ENCODE measurements at regions not wholly inside any gene's neighbourhood (a gene's known extent, or its start where the extent isn't known, plus 50 kb on each side); places are given as distances from the start of the nearest gene placed in this dataset.

DNA sequence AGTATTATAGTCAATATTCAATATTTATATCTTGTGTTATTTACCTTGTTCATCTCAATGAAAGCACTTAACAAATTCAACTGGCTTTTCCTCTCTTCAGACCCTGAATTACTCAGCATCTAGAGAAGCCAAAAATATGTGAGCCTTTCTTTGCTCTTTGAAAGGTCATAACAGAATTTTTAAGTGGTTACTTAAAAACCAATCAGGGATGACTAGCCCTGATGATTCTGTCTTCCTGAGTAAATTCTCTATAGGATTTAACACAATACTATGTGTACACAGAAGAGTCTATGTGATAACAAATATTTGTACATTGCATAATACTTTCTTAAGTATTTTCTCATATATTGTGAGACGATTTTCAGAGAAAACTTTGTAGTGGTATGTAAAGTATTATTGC, 546.3 kb downstream of the MAT2B start:
- DNase-seq = no peak

DNA sequence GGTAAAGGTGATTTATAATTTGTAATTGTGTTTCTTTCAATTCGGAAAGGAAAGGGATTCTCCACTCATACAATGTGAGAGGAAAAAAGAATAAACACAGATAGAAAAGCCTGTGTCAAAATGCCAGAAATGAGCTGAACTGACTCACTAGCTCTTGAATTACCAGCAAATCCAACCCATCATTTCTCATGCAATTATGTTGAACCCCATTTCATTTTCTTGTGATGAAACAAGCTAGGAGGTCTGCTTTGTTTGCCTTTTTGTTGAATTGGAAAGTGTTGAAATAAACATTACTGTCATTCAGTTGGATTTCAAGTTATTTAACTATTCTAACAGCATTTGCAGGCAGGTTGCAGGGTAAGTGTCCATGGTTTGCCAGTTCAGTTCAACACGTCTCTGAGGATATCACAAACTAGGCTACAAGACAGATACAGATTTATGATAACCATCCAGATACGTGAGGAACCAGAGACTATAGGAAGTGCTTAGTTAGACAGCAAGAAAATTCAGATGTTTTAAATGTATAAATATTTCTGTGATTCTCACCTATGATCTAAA, 547.2 kb downstream of the MAT2B start:
- DNase-seq = no peak

DNA sequence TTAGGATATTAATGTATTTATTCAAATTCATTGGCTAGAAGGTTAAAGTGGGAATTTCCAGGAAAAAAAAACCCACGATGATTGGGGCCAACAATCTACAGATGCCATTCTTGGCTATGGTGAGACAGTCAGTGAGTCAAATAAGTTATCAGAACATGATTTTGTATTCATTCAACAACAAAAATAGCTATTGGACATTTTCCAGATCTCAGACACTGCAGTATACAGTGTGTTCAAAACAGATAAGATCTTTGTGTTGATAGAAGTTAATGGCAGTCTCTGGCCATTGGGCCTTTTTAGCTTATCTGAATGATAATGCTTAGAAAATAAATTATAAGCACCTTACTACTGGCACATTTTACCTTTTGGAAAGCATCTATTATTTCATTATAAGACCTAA, 547.7 kb downstream of the MAT2B start:
- DNase-seq = no peak

DNA sequence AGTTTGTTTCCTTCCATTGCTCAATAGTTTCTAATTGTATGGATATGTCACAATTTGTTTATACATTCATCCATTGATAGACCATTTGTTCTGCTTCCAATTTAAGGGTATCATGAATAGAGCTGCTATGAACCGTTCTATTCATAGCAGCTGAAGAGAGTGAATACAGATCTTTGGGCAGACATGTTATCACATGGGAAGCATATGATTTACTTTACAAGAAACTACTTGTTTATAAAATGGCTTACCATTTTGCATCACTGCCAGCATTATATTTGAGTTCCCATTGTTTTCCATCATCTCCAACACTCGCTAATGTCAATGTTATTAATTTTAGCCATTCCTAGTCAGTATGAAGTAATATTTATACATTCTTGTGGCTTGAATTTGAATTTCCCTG, 549.0 kb downstream of the MAT2B start:
- no peak for DNase-seq

DNA sequence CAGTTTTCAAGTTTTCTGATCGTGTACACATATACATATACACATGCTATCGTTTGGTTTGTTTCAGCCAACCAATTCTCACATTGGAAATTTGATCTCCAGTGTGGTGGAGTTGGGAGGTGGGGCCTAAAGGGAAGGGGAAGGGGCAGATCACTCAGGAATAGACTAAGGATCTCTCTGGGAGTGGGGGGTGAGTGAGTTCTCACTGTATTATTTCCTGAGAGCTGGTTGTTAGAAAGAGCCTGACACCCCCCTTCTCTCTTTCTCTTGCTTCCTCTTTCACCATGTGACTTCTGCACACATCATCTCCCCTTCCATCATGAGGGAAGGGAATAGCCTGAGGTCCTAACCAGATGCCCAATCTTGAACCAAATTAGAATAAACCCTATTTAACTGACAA, 551.7 kb downstream of the MAT2B start:
- DNase-seq = no peak

DNA sequence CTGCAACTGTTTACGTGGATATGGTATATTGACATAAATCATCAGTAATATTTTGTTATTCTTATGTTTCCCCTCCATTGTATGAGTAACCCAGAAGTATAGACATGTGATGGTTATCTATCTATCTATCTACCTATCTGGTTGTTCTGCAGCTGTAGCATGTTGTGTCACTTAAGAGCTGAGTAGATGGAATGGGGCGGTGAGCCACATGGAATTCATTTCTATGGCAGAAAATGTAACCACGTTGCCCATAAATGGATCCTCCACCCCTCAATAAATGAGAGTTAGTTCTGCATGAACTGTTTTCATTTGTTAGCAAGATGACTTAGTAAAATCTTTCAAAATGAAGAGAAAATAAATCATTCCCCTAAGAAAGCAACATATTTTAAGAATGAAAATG, 553.2 kb downstream of the MAT2B start:
- DNase-seq = no peak

DNA sequence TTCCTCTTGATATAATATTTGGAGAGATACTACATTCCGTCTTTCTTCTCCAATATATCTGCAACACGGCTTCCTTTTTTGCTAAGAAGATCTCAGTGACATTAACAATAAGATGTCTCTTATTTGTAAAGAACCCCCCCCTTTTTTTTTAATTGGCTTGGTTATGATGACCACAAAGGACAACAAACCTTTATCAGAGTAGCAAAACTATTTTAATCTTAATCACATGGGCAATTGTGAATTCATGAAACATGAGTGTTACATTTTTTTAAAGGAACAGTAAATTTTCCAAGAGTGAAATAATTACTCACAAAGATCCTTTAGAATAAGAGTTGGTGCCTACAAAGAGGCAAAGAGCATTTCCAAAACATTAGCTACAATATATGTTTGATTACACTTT, 554.1 kb downstream of the MAT2B start:
- DNase-seq = no peak

GRCh38 chr5:164060786-164061355, 555.5 kb downstream of the MAT2B start:
- no peak for DNase-seq

DNA sequence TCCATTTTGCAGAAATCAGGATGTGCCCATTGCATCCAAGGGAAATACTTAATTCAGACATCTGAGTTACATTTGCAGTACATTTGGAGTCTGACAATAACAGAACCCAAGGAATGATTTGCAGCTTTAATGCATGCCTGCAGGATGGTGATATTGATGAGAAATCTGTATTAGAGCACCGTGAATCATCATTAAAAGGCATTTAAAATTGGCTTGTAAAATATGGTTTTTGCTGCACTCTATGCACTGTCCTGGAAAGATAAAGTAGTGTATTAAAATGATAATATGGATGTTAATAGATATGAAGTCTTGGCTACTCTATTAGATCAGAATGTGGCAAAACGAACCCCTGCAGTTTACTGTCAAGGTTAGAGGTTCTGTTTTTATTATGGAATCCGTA, 556.9 kb downstream of the MAT2B start:
- DNase-seq = no peak

- DNase-seq = no peak
These were observed 559.8 kb downstream of the MAT2B start for GRCh38 chr5:164065266-164065665.

- DNase-seq = no peak
These were observed 566.3 kb downstream of the MAT2B start for GRCh38 chr5:164071671-164072070.

GRCh38 chr5:164073081-164073480, 567.7 kb downstream of the MAT2B start:
- no peak for DNase-seq

- DNase-seq = no peak
These were observed 571.1 kb downstream of the MAT2B start for GRCh38 chr5:164076556-164076955.

GRCh38 chr5:164090358-164090757, 584.9 kb downstream of the MAT2B start:
- DNase-seq = no peak

- DNase-seq = no peak
These were observed 586.4 kb downstream of the MAT2B start for GRCh38 chr5:164091836-164092235.

DNA sequence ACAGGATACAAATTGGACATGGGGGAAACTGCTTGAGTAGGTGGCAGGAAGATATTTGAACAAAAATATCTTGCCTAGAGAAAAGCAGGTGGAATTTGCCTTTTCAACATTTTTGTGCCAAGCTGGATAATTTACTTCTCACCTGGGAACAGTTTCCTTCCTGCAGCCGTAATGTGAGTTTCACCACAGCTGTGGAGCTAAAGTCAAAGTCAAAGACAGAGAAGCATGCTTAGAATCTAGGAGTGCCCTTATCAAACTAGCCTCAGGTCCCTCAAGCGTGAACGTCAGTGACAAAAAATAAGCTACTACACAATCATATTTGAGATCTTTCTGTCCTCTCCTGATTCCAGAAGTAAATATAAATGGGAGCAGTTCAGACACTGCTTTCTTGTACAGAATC, 588.9 kb downstream of the MAT2B start:
- DNase-seq = no peak

- DNase-seq = no peak
These were observed 592.3 kb downstream of the MAT2B start for GRCh38 chr5:164097749-164098148.

GRCh38 chr5:164098531-164098930, 593.1 kb downstream of the MAT2B start:
- no peak for DNase-seq

DNA sequence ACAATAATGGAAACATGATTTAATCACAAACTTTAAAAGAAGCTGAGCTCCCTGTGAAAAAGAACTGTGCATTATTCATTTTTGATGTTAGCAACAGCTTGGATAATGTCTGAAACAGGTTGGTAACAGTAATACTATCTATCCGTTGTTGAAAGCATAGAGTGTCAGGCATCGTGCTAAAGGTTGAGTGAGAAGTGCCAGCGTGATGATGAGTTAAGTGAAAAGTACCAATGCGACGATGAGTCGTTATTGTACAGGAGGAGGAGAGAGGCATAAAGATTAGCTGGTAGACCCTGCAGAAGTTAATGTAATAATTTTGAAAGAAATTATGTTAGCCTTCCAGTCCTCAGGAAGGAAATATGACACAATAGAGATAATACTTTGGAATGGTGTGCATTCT, 593.6 kb downstream of the MAT2B start:
- DNase-seq = no peak

DNA sequence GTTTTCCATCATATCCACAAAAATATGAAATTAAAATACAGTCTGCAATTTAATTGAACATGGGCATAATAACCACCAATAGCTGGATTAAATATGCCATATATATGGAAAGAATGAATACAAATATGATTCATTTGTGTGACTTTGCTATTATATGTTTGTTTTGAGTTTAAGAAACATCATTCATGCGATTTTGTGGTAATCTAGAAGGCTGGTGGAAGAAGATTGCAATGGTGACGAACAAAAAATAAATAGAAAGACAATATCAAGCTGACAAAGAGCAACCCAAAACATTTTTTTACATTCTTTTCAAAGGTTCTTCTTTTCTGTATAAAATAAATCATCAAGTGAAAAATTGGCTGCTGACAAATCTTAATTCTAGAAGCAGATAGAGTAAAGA, 610.0 kb downstream of the MAT2B start:
- no peak for DNase-seq

DNA sequence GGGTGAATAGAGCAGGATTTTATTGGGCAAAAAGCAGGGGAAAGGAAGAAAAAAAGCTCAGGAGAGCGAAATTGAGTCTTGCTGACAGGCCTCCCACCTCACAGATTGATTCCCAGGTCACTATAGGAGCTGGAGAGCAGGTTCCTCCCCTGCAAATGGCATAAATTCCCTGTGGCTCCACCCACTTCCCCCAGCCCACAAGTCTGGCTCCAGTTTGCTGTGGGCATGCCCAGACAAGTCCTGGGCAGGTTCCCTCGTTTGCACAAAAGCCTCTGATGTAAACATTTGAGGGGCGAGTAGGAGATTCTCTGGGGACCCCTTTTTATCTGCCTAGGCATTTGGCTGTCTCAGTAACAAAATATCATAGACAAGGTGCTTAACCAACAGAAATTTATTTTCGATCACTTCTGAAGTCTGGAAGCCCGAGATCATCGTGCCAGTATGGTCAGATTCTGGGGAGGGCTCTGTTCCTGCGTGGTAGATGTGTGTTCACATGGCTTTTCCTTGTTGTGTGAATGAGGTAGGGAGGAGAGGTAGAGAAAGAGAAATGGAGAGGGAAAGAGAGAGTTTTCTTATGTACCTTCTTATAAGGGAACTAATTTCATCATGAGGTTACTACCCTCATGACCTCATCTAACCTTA, 614.5 kb downstream of the MAT2B start:
- DNase-seq = peak; percentile 9 to 32

- DNase-seq = no peak
These were observed 622.1 kb downstream of the MAT2B start for GRCh38 chr5:164127527-164127926.

GRCh38 chr5:164132358-164132757, 626.9 kb downstream of the MAT2B start:
- DNase-seq = no peak

GRCh38 chr5:164137095-164137494, 631.7 kb downstream of the MAT2B start:
- no peak for DNase-seq

GRCh38 chr5:164139423-164139822, 634.0 kb downstream of the MAT2B start:
- DNase-seq = no peak

Measured in NCI-H526 (cell line).